PC-3 (cell line): ENCODE measurements at regions not wholly inside any gene's neighbourhood (a gene's known extent, or its start where the extent isn't known, plus 50 kb on each side); places are given as distances from the start of the nearest gene placed in this dataset.

Experiments used
- CTCF ChIP-seq: fragments of 300-600 bp; sonication (generic); conservative IDR thresholded peaks from 2 replicates; pipeline ENCODE4 v1.5.1; 2017; ENCODE audit warnings: antibody characterized with exemption, low read depth, mild to moderate bottlenecking, low read length
- EZH2phosphoT487 ChIP-seq: fragments of 300-600 bp; sonication (generic); IDR thresholded peaks from 2 replicates; pipeline ENCODE4 v1.6.1; 2018; ENCODE audit warnings: mild to moderate bottlenecking, antibody characterized with exemption, low read length, borderline replicate concordance

- TF ChIP-seq EZH2phosphoT487, result no peak
- no peak for TF ChIP-seq CTCF
Observed at GRCh38 chr3:59163953-59164352, 114.1 kb upstream of the CFAP20DC start.
